ENCODE measurements at regions not wholly inside any gene's neighbourhood (a gene's known extent, or its start where the extent isn't known, plus 50 kb on each side); places are given as distances from the start of the nearest gene placed in this dataset.

- ChIA-PET POLR2A (no interaction called here), CTCF (no interaction called here)
- WGBS (ENCODE audit: insufficient coverage): 60% methylated on average over 1 of the region's 5 CpGs
- no peak overlapping the region for H3K27ac Mint-ChIP-seq
- no peak overlapping the region for H3K4me3 ChIP-seq (ENCODE audit: control insufficient read depth in 1 of 2, extremely low read depth in 1 of 2, low read length in 1 of 2)
- no peak overlapping the region for H3K4me3 Mint-ChIP-seq
- H3K27ac ChIP-seq (ENCODE audit: low read length): no peak overlapping the region
- no peaks in the 10 kb centered on the region for H3K4me1 Mint-ChIP-seq
- no peaks in the 10 kb centered on the region for H3K27me3 ChIP-seq (replicated peaks in 1 of 2; ENCODE audit: control insufficient read depth in 2 of 2, extremely low read depth in 1 of 2, insufficient read depth in 2 of 2, low read length in 1 of 2)
- no peaks in the 10 kb centered on the region for H3K9me3 ChIP-seq
- H3K9me3 Mint-ChIP-seq: no peaks in the 10 kb centered on the region
- no peak for DNase-seq
- no peak for ATAC-seq (replicated peaks in 1 of 4)
- no peaks in the 10 kb centered on the region for H3K27me3 Mint-ChIP-seq
- H3K36me3 ChIP-seq (ENCODE audit: control insufficient read depth in 2 of 2, extremely low read depth in 1 of 2, insufficient read depth in 1 of 2, low read length in 1 of 2): no peaks in the 10 kb centered on the region
- H3K4me1 ChIP-seq (ENCODE audit: control insufficient read depth in 1 of 2, extremely low read depth in 1 of 2, insufficient read depth in 2 of 2, low read length in 2 of 2): no peaks in the 10 kb centered on the region
- no peaks in the 10 kb centered on the region for H3K36me3 Mint-ChIP-seq
Observed at GRCh38 chr10:58010073-58010702, 257.5 kb downstream of the IPMK start.

- Mint-ChIP-seq H3K27me3 (peaks cover 0 to 4% of the 10 kb centered on the region in 2 donors), H3K4me3 (no peak overlapping the region), H3K36me3 (no peaks in the 10 kb centered on the region), H3K4me1 (no peaks in the 10 kb centered on the region), H3K9me3 (no peaks in the 10 kb centered on the region), H3K27ac (no peak overlapping the region)
- Histone ChIP-seq H3K27me3 (replicated peaks in 1 of 2; ENCODE audit: control insufficient read depth in 2 of 2, extremely low read depth in 1 of 2, insufficient read depth in 2 of 2, low read length in 1 of 2) (no peaks in the 10 kb centered on the region), H3K36me3 (ENCODE audit: control insufficient read depth in 2 of 2, extremely low read depth in 1 of 2, insufficient read depth in 1 of 2, low read length in 1 of 2) (no peaks in the 10 kb centered on the region), H3K4me3 (ENCODE audit: control insufficient read depth in 1 of 2, extremely low read depth in 1 of 2, low read length in 1 of 2) (no peak overlapping the region), H3K27ac (ENCODE audit: low read length) (no peak overlapping the region), H3K9me3 (no peaks in the 10 kb centered on the region), H3K4me1 (ENCODE audit: control insufficient read depth in 1 of 2, extremely low read depth in 1 of 2, insufficient read depth in 2 of 2, low read length in 2 of 2) (no peaks in the 10 kb centered on the region)
- no peak for DNase-seq
- ChIA-PET CTCF (no interaction called here), POLR2A (interaction anchor here in 1 of 2 donors (0.6 kb wide), 1 partner anchor 505 kb away, joined by 7 read pairs; no protein-coding TSS in a partner anchor)
- WGBS (ENCODE audit: insufficient coverage): no CpG with 5 or more reads among the region's 2 CpGs
- no peak for ATAC-seq (replicated peaks in 1 of 4)
Observed at GRCh38 chr10:58003945-58004344, 263.7 kb downstream of the IPMK start.

- ChIA-PET CTCF (no interaction called here), POLR2A (no interaction called here)
- no peaks in the 10 kb centered on the region for H3K36me3 Mint-ChIP-seq
- no peak for ATAC-seq (replicated peaks in 1 of 4)
- Histone ChIP-seq H3K4me3 (ENCODE audit: control insufficient read depth in 1 of 2, extremely low read depth in 1 of 2, low read length in 1 of 2) (no peak overlapping the region), H3K36me3 (ENCODE audit: control insufficient read depth in 2 of 2, extremely low read depth in 1 of 2, insufficient read depth in 1 of 2, low read length in 1 of 2) (no peaks in the 10 kb centered on the region), H3K27me3 (replicated peaks in 1 of 2; ENCODE audit: control insufficient read depth in 2 of 2, extremely low read depth in 1 of 2, insufficient read depth in 2 of 2, low read length in 1 of 2) (no peaks in the 10 kb centered on the region), H3K9me3 (no peaks in the 10 kb centered on the region), H3K4me1 (ENCODE audit: control insufficient read depth in 1 of 2, extremely low read depth in 1 of 2, insufficient read depth in 2 of 2, low read length in 2 of 2) (no peaks in the 10 kb centered on the region), H3K27ac (ENCODE audit: low read length) (no peak overlapping the region)
- H3K27ac Mint-ChIP-seq: no peak overlapping the region
- DNase-seq: no peak
- peaks cover 0 to 4% of the 10 kb centered on the region in 2 donors for H3K27me3 Mint-ChIP-seq
- 100% methylated on average over 1 of the region's 3 CpGs for WGBS (ENCODE audit: insufficient coverage)
- no peak overlapping the region for H3K4me3 Mint-ChIP-seq
- H3K4me1 Mint-ChIP-seq: no peaks in the 10 kb centered on the region
- peaks cover 0 to 4% (median 0%) of the 10 kb centered on the region in 3 donors for H3K9me3 Mint-ChIP-seq
Observed at GRCh38 chr10:58001159-58001558, 266.5 kb downstream of the IPMK start.

- H3K9me3 ChIP-seq: no peaks in the 10 kb centered on the region
- H3K4me3 ChIP-seq (ENCODE audit: control insufficient read depth in 1 of 2, extremely low read depth in 1 of 2, low read length in 1 of 2): no peak overlapping the region
- H3K36me3 ChIP-seq (ENCODE audit: control insufficient read depth in 2 of 2, extremely low read depth in 1 of 2, insufficient read depth in 1 of 2, low read length in 1 of 2): no peaks in the 10 kb centered on the region
- no peak overlapping the region for H3K27ac Mint-ChIP-seq
- H3K27me3 ChIP-seq (replicated peaks in 1 of 2; ENCODE audit: control insufficient read depth in 2 of 2, extremely low read depth in 1 of 2, insufficient read depth in 2 of 2, low read length in 1 of 2): no peaks in the 10 kb centered on the region
- no peak overlapping the region for H3K27ac ChIP-seq (ENCODE audit: low read length)
- H3K9me3 Mint-ChIP-seq: peaks cover 0 to 8% (median 0%) of the 10 kb centered on the region in 3 donors
- CTCF ChIA-PET: no interaction called here
- no peaks in the 10 kb centered on the region for H3K4me1 Mint-ChIP-seq
- no CpG with 5 or more reads among the region's 2 CpGs for WGBS (ENCODE audit: insufficient coverage)
- H3K4me1 ChIP-seq (ENCODE audit: control insufficient read depth in 1 of 2, extremely low read depth in 1 of 2, insufficient read depth in 2 of 2, low read length in 2 of 2): no peaks in the 10 kb centered on the region
- POLR2A ChIA-PET: no interaction called here
- H3K4me3 Mint-ChIP-seq: no peak overlapping the region
- no peaks in the 10 kb centered on the region for H3K27me3 Mint-ChIP-seq
- ATAC-seq (replicated peaks in 1 of 4) (no peak), DNase-seq (no peak)
- no peaks in the 10 kb centered on the region for H3K36me3 Mint-ChIP-seq
Observed at GRCh38 chr10:57996536-57996935, 271.2 kb downstream of the IPMK start.

- Histone ChIP-seq H3K9me3 (no peaks in the 10 kb centered on the region), H3K36me3 (ENCODE audit: control insufficient read depth in 2 of 2, extremely low read depth in 1 of 2, insufficient read depth in 1 of 2, low read length in 1 of 2) (no peaks in the 10 kb centered on the region), H3K27me3 (replicated peaks in 1 of 2; ENCODE audit: control insufficient read depth in 2 of 2, extremely low read depth in 1 of 2, insufficient read depth in 2 of 2, low read length in 1 of 2) (no peaks in the 10 kb centered on the region), H3K4me1 (ENCODE audit: control insufficient read depth in 1 of 2, extremely low read depth in 1 of 2, insufficient read depth in 2 of 2, low read length in 2 of 2) (no peaks in the 10 kb centered on the region), H3K27ac (ENCODE audit: low read length) (no peak overlapping the region), H3K4me3 (ENCODE audit: control insufficient read depth in 1 of 2, extremely low read depth in 1 of 2, low read length in 1 of 2) (no peak overlapping the region)
- Mint-ChIP-seq H3K9me3 (peaks cover 0 to 8% (median 0%) of the 10 kb centered on the region in 3 donors), H3K4me3 (no peak overlapping the region), H3K4me1 (no peaks in the 10 kb centered on the region), H3K36me3 (no peaks in the 10 kb centered on the region), H3K27ac (no peak overlapping the region), H3K27me3 (no peaks in the 10 kb centered on the region)
- 85% methylated on average over 3 of the region's 4 CpGs for WGBS (ENCODE audit: insufficient coverage)
- DNase-seq (no peak), ATAC-seq (replicated peaks in 1 of 4) (no peak)
- ChIA-PET CTCF (no interaction called here), POLR2A (interaction anchor here in 1 of 2 donors (0.6 kb wide), 1 partner anchor 1605 kb away, joined by 3 read pairs; no protein-coding TSS in a partner anchor)
Observed at GRCh38 chr10:57993302-57993701, 274.4 kb downstream of the IPMK start.

GRCh38 chr10:57992321-57993077 is 275.2 kb downstream of the IPMK start:
- no peaks in the 10 kb centered on the region for H3K27me3 Mint-ChIP-seq
- no peak overlapping the region for H3K27ac ChIP-seq (ENCODE audit: low read length)
- H3K4me1 Mint-ChIP-seq: no peaks in the 10 kb centered on the region
- no peak overlapping the region for H3K4me3 ChIP-seq (ENCODE audit: control insufficient read depth in 1 of 2, extremely low read depth in 1 of 2, low read length in 1 of 2)
- no peak overlapping the region for H3K4me3 Mint-ChIP-seq
- H3K27me3 ChIP-seq (replicated peaks in 1 of 2; ENCODE audit: control insufficient read depth in 2 of 2, extremely low read depth in 1 of 2, insufficient read depth in 2 of 2, low read length in 1 of 2): no peaks in the 10 kb centered on the region
- DNase-seq (no peak), ATAC-seq (replicated peaks in 1 of 4) (no peak)
- H3K4me1 ChIP-seq (ENCODE audit: control insufficient read depth in 1 of 2, extremely low read depth in 1 of 2, insufficient read depth in 2 of 2, low read length in 2 of 2): no peaks in the 10 kb centered on the region
- H3K36me3 ChIP-seq (ENCODE audit: control insufficient read depth in 2 of 2, extremely low read depth in 1 of 2, insufficient read depth in 1 of 2, low read length in 1 of 2): no peaks in the 10 kb centered on the region
- ChIA-PET CTCF (no interaction called here), POLR2A (no interaction called here)
- H3K36me3 Mint-ChIP-seq: no peaks in the 10 kb centered on the region
- no peaks in the 10 kb centered on the region for H3K9me3 ChIP-seq
- H3K27ac Mint-ChIP-seq: no peak overlapping the region
- 75% methylated on average over 3 of the region's 5 CpGs for WGBS (ENCODE audit: insufficient coverage)
- H3K9me3 Mint-ChIP-seq: peaks cover 0 to 8% (median 0%) of the 10 kb centered on the region in 3 donors

All from T-cell (primary cell).